SK-N-MC (cell line): ENCODE measurements at regions not wholly inside any gene's neighbourhood (a gene's known extent, or its start where the extent isn't known, plus 50 kb on each side); places are given as distances from the start of the nearest gene placed in this dataset.

Experiments
- EZH2 ChIP-seq: fragments of 200-600 bp; sonication (generic); IDR thresholded peaks from one replicate; pipeline ENCODE4 v1.6.1; 2017; ENCODE audit warnings: antibody characterized with exemption
- POLR2AphosphoS5 ChIP-seq: IDR thresholded peaks from 2 replicates; pipeline ENCODE4 v1.6.1; 2012; ENCODE audit warnings: mild to moderate bottlenecking, low read depth, low read length, borderline replicate concordance

DNA sequence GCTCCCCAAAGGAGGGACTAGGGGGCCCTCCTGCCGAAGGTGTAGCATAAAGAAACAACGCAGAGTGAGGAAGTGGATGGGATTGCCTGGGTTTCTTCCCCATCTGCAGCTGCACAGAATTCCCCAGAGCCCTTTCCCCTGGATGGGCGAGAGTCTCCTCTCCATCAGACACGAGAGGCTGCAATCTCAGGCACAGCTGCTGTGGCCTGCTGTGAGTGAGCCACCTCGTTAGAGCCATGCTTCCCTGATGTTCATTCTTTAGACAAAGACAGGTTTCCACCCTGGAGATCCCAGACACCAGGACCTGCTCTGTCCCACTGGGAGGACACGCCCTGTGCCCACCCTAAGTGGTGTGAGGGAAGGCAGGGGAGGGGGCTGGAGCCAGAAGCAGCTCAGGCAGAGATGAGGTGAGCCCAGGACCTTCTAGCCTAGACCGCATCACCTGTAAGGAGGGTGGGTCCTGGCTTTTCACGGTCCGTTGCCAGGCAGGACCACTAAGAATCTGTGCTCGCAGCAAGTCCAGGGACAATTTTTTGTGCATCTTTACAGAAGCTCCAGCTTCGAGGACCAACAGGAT, 268.6 kb upstream of the TCERG1L start:
- TF ChIP-seq EZH2 (no peak), POLR2AphosphoS5 (no peak)
